Stimulated activated naive CD8-positive, alpha-beta T cell treated with anti-CD3 and anti-CD28 coated beads, Interleukin-15, amount 100 ng/mL, for 72 hours (primary cell): ENCODE measurements at regions not wholly inside any gene's neighbourhood (a gene's known extent, or its start where the extent isn't known, plus 50 kb on each side); places are given as distances from the start of the nearest gene placed in this dataset.

ENCODE experiments used
- ATAC-seq: fragments of 150-1000 bp; cut with Tn5 transposase; 2 replicates; pipeline ENCODE4 v1.10.0; 2021; ENCODE audit warnings: mild to moderate bottlenecking, moderate library complexity
- DNase-seq, 2 donors: peaks; one replicate each; pipeline ENCODE4 v3.0.0; 2021 to 2022
- H3K27ac Mint-ChIP-seq, 2 donors: one replicate each; pipeline ENCODE4 v1.8.0; 2022; ENCODE audit warnings: mild to moderate bottlenecking in 2 of 2, mixed read lengths in 2 of 2, moderate library complexity in 2 of 2
- H3K27me3 Mint-ChIP-seq: one replicate; pipeline ENCODE4 v1.8.0; 2022; ENCODE audit warnings: mixed read lengths
- H3K4me1 Mint-ChIP-seq: one replicate; pipeline ENCODE4 v1.8.0; 2022; ENCODE audit warnings: mild to moderate bottlenecking, mixed read lengths
- H3K4me3 Mint-ChIP-seq, 2 donors: one replicate each; pipeline ENCODE4 v1.8.0; 2022; ENCODE audit warnings: mild to moderate bottlenecking in 2 of 2, mixed read lengths in 2 of 2, moderate library complexity in 1 of 2
- H3K9me3 Mint-ChIP-seq, 2 donors: one replicate each; pipeline ENCODE4 v1.8.0; 2022; ENCODE audit warnings: mixed read lengths in 2 of 2

GRCh38 chr2:157931542-157931941 is 55.4 kb upstream of the ACVR1 start:
- Mint-ChIP-seq H3K27ac (no peak overlapping the region), H3K4me3 (no peak overlapping the region), H3K27me3 (no peaks in the 10 kb centered on the region), H3K9me3 (no peaks in the 10 kb centered on the region), H3K4me1 (no peaks in the 10 kb centered on the region)
- ATAC-seq: no peak
- DNase-seq: no peak

GRCh38 chr2:157930728-157931127 is 54.6 kb upstream of the ACVR1 start:
- no peak for ATAC-seq
- no peaks in the 10 kb centered on the region for H3K9me3 Mint-ChIP-seq
- H3K27ac Mint-ChIP-seq: no peak overlapping the region

GRCh38 chr2:157929871-157930667 is 53.9 kb upstream of the ACVR1 start:
- Mint-ChIP-seq H3K9me3 (no peaks in the 10 kb centered on the region), H3K27me3 (no peaks in the 10 kb centered on the region), H3K4me3 (no peak overlapping the region), H3K4me1 (no peaks in the 10 kb centered on the region), H3K27ac (no peak overlapping the region)
- ATAC-seq (no peak), DNase-seq (no peak)

More at GRCh38 chr2:157930728-157931127, 54.6 kb upstream of the ACVR1 start:
- Mint-ChIP-seq H3K4me1 (no peaks in the 10 kb centered on the region), H3K27me3 (no peaks in the 10 kb centered on the region), H3K4me3 (no peak overlapping the region)
- DNase-seq: no peak

GRCh38 chr2:157928372-157928771 is 52.2 kb upstream of the ACVR1 start:
- ATAC-seq (no peak), DNase-seq (no peak)
- H3K4me3 Mint-ChIP-seq: no peak overlapping the region
- H3K27ac Mint-ChIP-seq: no peak overlapping the region
- no peaks in the 10 kb centered on the region for H3K27me3 Mint-ChIP-seq
- no peaks in the 10 kb centered on the region for H3K9me3 Mint-ChIP-seq
- H3K4me1 Mint-ChIP-seq: no peaks in the 10 kb centered on the region

GRCh38 chr2:157927155-157927554 is 51.0 kb upstream of the ACVR1 start:
- no peak for DNase-seq

More at GRCh38 chr2:157927155-157927554, 51.0 kb upstream of the ACVR1 start:
- no peak overlapping the region for H3K27ac Mint-ChIP-seq
- H3K9me3 Mint-ChIP-seq: no peaks in the 10 kb centered on the region
- no peak overlapping the region for H3K4me3 Mint-ChIP-seq
- no peaks in the 10 kb centered on the region for H3K27me3 Mint-ChIP-seq
- ATAC-seq: no peak
- H3K4me1 Mint-ChIP-seq: no peaks in the 10 kb centered on the region
